Right renal cortex interstitium (tissue), 3 donors: ENCODE measurements at regions not wholly inside any gene's neighbourhood (a gene's known extent, or its start where the extent isn't known, plus 50 kb on each side); places are given as distances from the start of the nearest gene placed in this dataset.

ENCODE experiments used
- DNase-seq, 3 donors: peaks; one replicate each; pipeline ENCODE4 v3.0.0-alpha.2; 2013; ENCODE audit warnings: low read depth in 3 of 3, low spot score in 2 of 3

DNA sequence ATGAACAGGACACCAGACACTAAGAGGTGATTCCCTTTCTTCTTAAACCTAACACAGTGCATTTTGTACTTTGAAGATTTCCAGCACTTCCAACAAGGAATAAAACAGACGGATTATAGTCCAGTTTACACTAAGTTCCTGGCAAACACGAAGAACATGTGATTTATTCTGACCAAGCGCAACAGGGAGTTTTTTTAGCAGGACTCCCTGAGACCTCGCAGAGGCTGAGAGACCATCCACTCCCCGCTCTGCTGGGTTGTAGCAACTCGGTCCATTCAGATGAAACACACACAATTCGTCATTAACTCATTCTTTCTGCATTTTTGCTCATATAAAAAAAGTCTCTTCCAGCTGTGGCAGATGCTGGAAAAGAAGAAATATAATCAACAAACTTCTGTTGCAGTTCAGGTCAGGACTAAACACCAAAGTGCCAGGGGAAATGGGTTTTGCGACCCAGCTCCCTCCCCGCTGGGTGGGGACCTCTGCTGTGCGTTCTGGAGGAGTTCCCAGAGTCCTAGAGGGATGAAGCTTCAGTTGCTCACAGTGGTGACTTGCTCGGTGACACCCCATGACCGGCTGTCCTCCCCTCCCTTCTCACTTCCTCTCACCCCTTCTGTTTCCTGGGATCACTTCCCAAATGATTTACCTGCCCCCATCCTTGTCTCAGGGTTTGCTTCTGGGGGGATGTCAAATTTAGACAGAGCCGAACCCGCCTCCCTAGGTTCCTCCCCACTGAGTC, 52.5 kb downstream of the KCNF1 start:
- no peak for DNase-seq

- DNase-seq: no peak
These were observed 53.6 kb downstream of the KCNF1 start for GRCh38 chr2:10965241-10965843.

- DNase-seq: no peak
These were observed 54.3 kb downstream of the KCNF1 start for GRCh38 chr2:10966056-10966455.

DNA sequence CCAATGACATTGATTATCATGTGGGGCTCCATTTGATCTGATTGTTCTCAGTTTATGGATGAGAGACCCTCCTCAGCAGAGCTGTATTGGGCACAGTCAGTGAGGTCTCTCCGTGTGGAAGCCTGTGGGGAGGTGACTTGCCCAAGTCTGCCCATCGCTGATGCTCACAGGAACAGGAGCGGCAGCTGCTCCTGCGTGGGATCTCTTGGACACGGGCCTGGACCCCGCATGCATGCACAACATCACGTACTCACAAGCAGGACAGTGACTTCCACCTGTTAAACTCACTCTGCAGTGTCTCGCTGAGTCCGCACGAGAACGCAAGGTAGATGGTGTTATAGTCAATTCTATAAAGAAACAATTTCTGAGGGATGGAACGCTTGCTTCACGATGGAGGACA, 55.0 kb downstream of the KCNF1 start:
- DNase-seq: no peak

DNA sequence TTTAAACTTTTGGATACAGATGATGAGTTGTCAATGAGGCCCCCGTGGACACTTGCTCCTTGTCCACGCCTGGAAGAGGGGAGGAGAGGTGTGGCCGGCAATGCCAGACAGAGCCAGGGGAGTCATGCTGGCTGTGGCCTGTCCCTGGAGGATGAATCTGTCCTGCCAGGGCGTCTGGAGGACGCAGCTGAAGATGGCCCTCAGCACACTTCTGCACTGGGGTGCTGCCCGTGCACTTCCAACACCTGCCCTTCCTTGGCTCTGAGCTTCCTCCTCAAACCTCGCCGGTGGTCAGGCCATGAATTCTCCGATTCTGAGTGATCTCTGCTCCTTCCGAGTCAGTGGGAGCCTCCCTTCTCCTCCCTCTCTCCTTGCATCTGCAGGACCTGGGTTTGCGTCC, 56.4 kb downstream of the KCNF1 start:
- no peak for DNase-seq

DNA sequence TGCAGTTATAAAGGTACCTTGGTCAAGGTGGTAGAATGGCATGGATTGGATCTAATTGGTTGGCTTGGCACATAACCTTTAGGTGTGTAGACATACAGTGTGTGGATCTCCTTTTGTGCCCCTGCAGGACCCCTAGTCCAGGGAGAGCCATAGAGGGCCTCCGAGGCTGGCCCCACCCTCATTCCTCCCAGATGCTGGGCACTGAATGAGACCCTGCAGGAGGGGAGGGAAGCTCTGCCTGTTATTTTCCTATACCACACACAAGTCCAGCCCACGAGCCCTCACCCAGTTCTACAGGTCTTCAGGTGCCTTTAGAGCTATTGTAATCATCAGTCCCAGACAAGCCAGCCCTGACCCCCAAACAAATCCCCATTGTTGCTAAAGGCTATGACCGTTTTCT, 58.9 kb downstream of the KCNF1 start:
- no peak for DNase-seq

- DNase-seq: no peak
These were observed 59.6 kb downstream of the KCNF1 start for GRCh38 chr2:10971161-10971887.

GRCh38 chr2:10971888-10972260, 60.1 kb downstream of the KCNF1 start:
- no peak for DNase-seq

- no peak for DNase-seq
These were observed 61.1 kb downstream of the KCNF1 start for GRCh38 chr2:10972683-10973433.

DNA sequence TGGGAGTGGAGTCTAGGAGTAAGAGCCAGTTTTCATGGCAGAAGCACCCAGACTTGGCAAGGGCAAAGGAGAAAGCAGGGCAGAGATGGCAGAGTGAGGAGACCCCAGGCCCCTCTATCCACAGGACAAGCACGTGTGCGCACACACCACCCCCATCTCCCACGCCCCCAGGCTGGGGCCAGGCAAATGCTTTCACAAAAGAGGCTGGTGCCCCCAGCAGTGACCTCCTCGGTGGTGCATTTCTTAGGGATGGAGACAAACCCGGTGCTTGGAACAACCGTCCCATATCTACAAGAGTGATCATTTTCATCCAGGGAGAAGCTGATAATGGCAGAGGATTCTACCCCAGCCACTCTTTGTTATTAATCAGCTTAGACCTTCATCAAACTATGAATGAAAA, 62.0 kb downstream of the KCNF1 start:
- DNase-seq: no peak

GRCh38 chr2:10977003-10977402, 65.3 kb downstream of the KCNF1 start:
- DNase-seq: no peak

- DNase-seq: no peak
These were observed 65.9 kb downstream of the KCNF1 start for GRCh38 chr2:10977621-10978020.

DNA sequence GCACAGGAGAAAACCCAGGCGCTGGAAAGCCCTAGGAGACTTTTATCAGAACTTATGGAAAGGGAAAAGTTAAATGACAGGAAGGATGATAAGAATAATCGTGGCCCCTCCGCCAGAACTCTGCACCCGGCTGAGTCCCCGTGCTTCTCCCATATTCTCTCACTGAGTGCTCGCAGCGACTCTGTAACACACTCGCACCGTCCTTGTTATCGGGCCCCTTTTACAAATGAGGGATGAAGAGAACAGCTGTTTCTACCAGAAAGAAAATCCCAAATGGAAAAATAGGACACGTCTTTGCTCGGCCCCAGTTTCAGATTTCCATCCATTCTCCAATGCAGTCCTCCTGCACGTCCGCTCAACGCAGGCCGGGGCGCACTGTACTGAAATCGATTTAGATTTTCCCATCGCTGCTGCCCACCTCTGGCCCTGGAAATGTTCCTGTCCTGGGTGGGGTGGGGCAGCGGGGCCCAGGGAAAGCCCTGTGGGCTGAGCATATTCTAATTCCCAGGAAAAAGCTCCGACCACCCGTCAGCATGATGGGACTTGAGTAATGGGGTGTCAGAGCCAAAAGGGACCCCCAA, 66.4 kb downstream of the KCNF1 start:
- DNase-seq: no peak

GRCh38 chr2:10980071-10980470, 68.3 kb downstream of the KCNF1 start:
- DNase-seq: no peak

- no peak for DNase-seq
These were observed 69.2 kb downstream of the KCNF1 start for GRCh38 chr2:10980886-10981425.

DNA sequence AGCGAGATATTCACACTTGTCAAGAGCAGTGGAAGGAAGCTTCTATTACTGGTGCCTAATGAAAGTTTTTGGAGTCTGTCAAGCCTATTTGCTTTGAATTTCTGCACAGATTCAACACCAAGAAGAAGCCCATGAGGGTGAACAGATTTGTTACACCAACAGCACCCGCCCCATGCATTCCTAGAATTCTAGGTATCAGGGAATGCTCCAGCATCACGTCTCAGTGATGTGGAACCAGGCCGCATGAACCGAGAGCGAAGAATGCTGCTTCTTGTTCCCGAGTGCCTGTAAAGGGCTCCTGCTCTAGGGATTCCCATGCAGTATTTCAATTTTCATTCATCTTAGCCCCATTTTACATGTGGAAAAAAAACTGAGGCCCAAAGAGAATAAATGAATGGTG, 69.7 kb downstream of the KCNF1 start:
- DNase-seq: no peak

- DNase-seq: no peak
These were observed 70.3 kb downstream of the KCNF1 start for GRCh38 chr2:10981941-10982431.

- DNase-seq: peak; percentile 63 to 69 (median 68)
These were observed 71.4 kb downstream of the KCNF1 start for GRCh38 chr2:10982931-10983701.

DNA sequence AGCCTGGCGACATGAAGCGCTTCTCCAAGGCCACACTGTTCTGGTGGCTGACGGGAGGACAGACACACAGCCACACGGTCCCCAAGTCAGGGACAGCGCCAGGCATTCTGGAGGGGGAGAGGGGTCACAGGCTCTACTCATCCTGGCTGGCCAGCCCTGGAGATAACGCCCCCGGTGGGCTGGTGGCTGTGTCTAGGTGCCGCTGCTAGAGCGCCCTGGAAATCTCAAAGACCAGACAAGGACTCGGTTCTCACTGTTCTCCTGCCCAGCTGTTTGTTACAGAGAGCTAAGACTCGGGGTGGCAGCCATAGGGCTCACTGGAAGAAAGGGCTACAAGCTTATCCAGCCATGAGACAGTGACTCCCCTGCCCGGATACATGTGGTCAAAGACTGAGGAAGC, 72.0 kb downstream of the KCNF1 start:
- DNase-seq: no peak
